ENCODE measurements at regions not wholly inside any gene's neighbourhood (a gene's known extent, or its start where the extent isn't known, plus 50 kb on each side); places are given as distances from the start of the nearest gene placed in this dataset.

GRCh38 chr2:166675553-166675952 is 181.5 kb upstream of the SCN7A start (continued):
- TF ChIP-seq ZBTB40 (IDR thresholded peaks at IDR 0.05; ENCODE audit: borderline replicate concordance) (no peak), TCF12 (IDR thresholded peaks at IDR 0.05; ENCODE audit: low read depth, low read length) (no peak)

- ChIA-PET POLR2A (no interaction called here), RAD21 (ENCODE audit: unreplicated experiment) (no interaction called here), SMC1A (ENCODE audit: uncharacterized antibody, unreplicated experiment) (interaction anchor here (0.9 kb wide), 1 partner anchor 381 kb away, joined by 3 read pairs; no protein-coding TSS in a partner anchor), CTCF (no interaction called here)
- no peaks in the 10 kb centered on the region for H3K9me3 ChIP-seq (replicated peaks; ENCODE audit: control insufficient read depth, insufficient read depth, low read length)
- no peaks in the 10 kb centered on the region for H3K4me1 ChIP-seq (ENCODE audit: control insufficient read depth, insufficient read depth, low read length)
- H3K4me2 ChIP-seq (ENCODE audit: control insufficient read depth, insufficient read depth), result no peak overlapping the region
- TF ChIP-seq RELA (IDR thresholded peaks at IDR 0.05; ENCODE audit: borderline replicate concordance, partially characterized antibody), result no peak
- no peak for TF ChIP-seq BMI1 (IDR thresholded peaks at IDR 0.05; ENCODE audit: borderline replicate concordance)
- TF ChIP-seq GABPA (IDR thresholded peaks at IDR 0.05; ENCODE audit: low read depth), result no peak
- no peak for TF ChIP-seq IRF3 (IDR thresholded peaks at IDR 0.05)
- TF ChIP-seq GATAD2B (conservative IDR thresholded peaks at IDR 0.05; ENCODE audit: low read depth), result no peak
- TF ChIP-seq IKZF2 (IDR thresholded peaks at IDR 0.05), result no peak
- no peak for TF ChIP-seq PRDM15 (CRISPR knock-in tag; IDR thresholded peaks at IDR 0.05)
- H3K36me3 ChIP-seq (ENCODE audit: control insufficient read depth in 2 of 2, insufficient read depth in 2 of 2, low read length in 1 of 2), result no peaks in the 10 kb centered on the region
- H3K4me3 ChIP-seq, result no peak overlapping the region
- no peak for ATAC-seq
- in situ Hi-C loops (cut with MboI) (no loop called here), intact Hi-C loops (cut with micrococcal nuclease; ENCODE audit: unreplicated experiment) (no loop called here)
- no peak for FAIRE-seq
- no peak overlapping the region for H2AFZ ChIP-seq (ENCODE audit: control insufficient read depth, low read depth, low read length)
- H3K27me3 ChIP-seq (replicated peaks in 1 of 2; ENCODE audit: control insufficient read depth in 2 of 2, insufficient read depth in 2 of 2, low read length in 1 of 2), result no peaks in the 10 kb centered on the region
- no TSS peak for BruUV-seq (replicated peaks)
- no peaks in the 10 kb centered on the region for H4K20me1 ChIP-seq (ENCODE audit: control insufficient read depth, insufficient read depth)
- H3K79me2 ChIP-seq (ENCODE audit: control insufficient read depth, insufficient read depth, low read length), result no peaks in the 10 kb centered on the region
- no peak overlapping the region for H3K27ac ChIP-seq (ENCODE audit: control insufficient read depth, insufficient read depth)
- no peak for DNase-seq (ENCODE audit: low read depth, low spot score)
- no peak overlapping the region for H3K9ac ChIP-seq (ENCODE audit: control insufficient read depth, insufficient read depth, low read length)
These were observed 179.9 kb upstream of the SCN7A start for GRCh38 chr2:166673986-166674385.
